Right lobe of liver (tissue), 4 donors: ENCODE measurements at regions not wholly inside any gene's neighbourhood (a gene's known extent, or its start where the extent isn't known, plus 50 kb on each side); places are given as distances from the start of the nearest gene placed in this dataset.

ENCODE experiments used
- POLR2A ChIP-seq: fragments of 450-650 bp; IDR thresholded peaks from one replicate; pipeline ENCODE4 v1.6.1; 2017; ENCODE audit warnings: antibody characterized with exemption, mild to moderate bottlenecking
- TF ChIP-seq, protein P1 (sequence below), 4 donors: fragments of 200-600 bp in 3 of 4; fragments of 450-650 bp in 1 of 4; IDR thresholded peaks; one replicate each; pipeline versions ENCODE4 v1.5.1 to v1.8.0; 2016 to 2022; ENCODE audit warnings: antibody characterized with exemption in 4 of 4, mild to moderate bottlenecking in 2 of 4
- donor health status: DM: no; HTN: no; CAD: no.
- donor health status: DM: no; HTN: no; CAD: no.
- donor health status: DM: no; HTN: yes; CAD: no.

DNA sequence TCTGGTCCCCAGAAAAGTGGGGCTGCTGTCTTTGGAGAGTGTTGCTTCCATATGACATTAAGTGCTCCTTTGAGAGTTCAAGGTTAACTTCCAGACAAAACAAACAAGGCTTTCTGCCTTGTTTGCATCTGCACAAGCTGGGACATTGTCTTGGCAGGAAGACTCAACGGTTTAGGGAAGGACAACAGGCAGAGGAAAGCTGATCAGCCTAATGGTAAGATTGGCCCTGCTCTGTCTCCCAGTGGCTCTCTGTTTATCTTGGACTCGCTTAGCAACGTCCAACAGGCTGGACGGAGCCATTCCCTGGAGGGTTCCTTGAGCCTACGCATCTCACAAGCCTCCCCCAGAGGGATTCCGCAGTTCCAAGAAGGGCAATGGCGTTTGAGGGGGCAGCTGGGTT, 62.2 kb upstream of the SLC44A3 start:
- TF ChIP-seq, protein P1, sequence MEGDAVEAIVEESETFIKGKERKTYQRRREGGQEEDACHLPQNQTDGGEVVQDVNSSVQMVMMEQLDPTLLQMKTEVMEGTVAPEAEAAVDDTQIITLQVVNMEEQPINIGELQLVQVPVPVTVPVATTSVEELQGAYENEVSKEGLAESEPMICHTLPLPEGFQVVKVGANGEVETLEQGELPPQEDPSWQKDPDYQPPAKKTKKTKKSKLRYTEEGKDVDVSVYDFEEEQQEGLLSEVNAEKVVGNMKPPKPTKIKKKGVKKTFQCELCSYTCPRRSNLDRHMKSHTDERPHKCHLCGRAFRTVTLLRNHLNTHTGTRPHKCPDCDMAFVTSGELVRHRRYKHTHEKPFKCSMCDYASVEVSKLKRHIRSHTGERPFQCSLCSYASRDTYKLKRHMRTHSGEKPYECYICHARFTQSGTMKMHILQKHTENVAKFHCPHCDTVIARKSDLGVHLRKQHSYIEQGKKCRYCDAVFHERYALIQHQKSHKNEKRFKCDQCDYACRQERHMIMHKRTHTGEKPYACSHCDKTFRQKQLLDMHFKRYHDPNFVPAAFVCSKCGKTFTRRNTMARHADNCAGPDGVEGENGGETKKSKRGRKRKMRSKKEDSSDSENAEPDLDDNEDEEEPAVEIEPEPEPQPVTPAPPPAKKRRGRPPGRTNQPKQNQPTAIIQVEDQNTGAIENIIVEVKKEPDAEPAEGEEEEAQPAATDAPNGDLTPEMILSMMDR (IDR thresholded peaks at IDR 0.05) = no peak
- no peak for TF ChIP-seq POLR2A
